HG02642 (cell line): ENCODE measurements at regions not wholly inside any gene's neighbourhood (a gene's known extent, or its start where the extent isn't known, plus 50 kb on each side); places are given as distances from the start of the nearest gene placed in this dataset.

Source experiments
- ATAC-seq: cut with Tn5 transposase; IDR thresholded peaks from one replicate; pipeline ENCODE4 v1.9.1; 2021; ENCODE audit warnings: mild to moderate bottlenecking; ENCODE audit not compliant: unreplicated experiment, poor library complexity

GRCh38 chr2:34311816-34312215, 712.7 kb upstream of the FAM98A start:
- no peak for ATAC-seq

GRCh38 chr2:34308140-34308539, 709.0 kb upstream of the FAM98A start:
- ATAC-seq: no peak

- ATAC-seq: no peak
Measured at GRCh38 chr2:34307636-34308035, 708.5 kb upstream of the FAM98A start.

- no peak for ATAC-seq
Measured at GRCh38 chr2:34306745-34307144, 707.6 kb upstream of the FAM98A start.

GRCh38 chr2:34305587-34305986, 706.5 kb upstream of the FAM98A start:
- no peak for ATAC-seq

- ATAC-seq: no peak
Measured at GRCh38 chr2:34294961-34295360, 695.9 kb upstream of the FAM98A start.

GRCh38 chr2:34291076-34291475, 692.0 kb upstream of the FAM98A start:
- ATAC-seq: peak; percentile 76

- ATAC-seq: no peak
Measured at GRCh38 chr2:34288016-34288415, 688.9 kb upstream of the FAM98A start.

- no peak for ATAC-seq
Measured at GRCh38 chr2:34280606-34281005, 681.5 kb upstream of the FAM98A start.

- ATAC-seq: peak; percentile 85
Measured at GRCh38 chr2:34266908-34267697, 668.0 kb upstream of the FAM98A start.

- ATAC-seq: no peak
Measured at GRCh38 chr2:34261701-34262100, 662.6 kb upstream of the FAM98A start.

- no peak for ATAC-seq
Measured at GRCh38 chr2:34254272-34254878, 655.3 kb upstream of the FAM98A start.

GRCh38 chr2:34252111-34252510, 653.0 kb upstream of the FAM98A start:
- ATAC-seq: no peak

GRCh38 chr2:34251578-34251977, 652.5 kb upstream of the FAM98A start:
- no peak for ATAC-seq

- no peak for ATAC-seq
Measured at GRCh38 chr2:34244195-34244594, 645.1 kb upstream of the FAM98A start.

- ATAC-seq: no peak
Measured at GRCh38 chr2:34242763-34243123, 643.6 kb upstream of the FAM98A start.

- no peak for ATAC-seq
Measured at GRCh38 chr2:34241905-34242762, 643.0 kb upstream of the FAM98A start.

- no peak for ATAC-seq
Measured at GRCh38 chr2:34239511-34239910, 640.4 kb upstream of the FAM98A start.

GRCh38 chr2:34234823-34235222, 635.7 kb upstream of the FAM98A start:
- ATAC-seq: no peak

GRCh38 chr2:34229998-34230397, 630.9 kb upstream of the FAM98A start:
- no peak for ATAC-seq

- no peak for ATAC-seq
Measured at GRCh38 chr2:34215174-34215573, 616.1 kb upstream of the FAM98A start.
